Left ventricle myocardium superior (tissue), 1 donor: ENCODE measurements at regions not wholly inside any gene's neighbourhood (a gene's known extent, or its start where the extent isn't known, plus 50 kb on each side); places are given as distances from the start of the nearest gene placed in this dataset.
"Not testable (repeated sequence)": the region's sequence is repeated elsewhere in the genome, so short reads cannot be mapped to it uniquely, and the experiment has no call there.

Source experiments
- ATAC-seq: fragments of 200-7000 bp; cut with Tn5 transposase; one replicate; pipeline ENCODE4 v1.9.1; 2020; ENCODE audit warnings: mild to moderate bottlenecking, moderate library complexity
- DNase-seq: peaks from one replicate; pipeline ENCODE4 v3.0.0-alpha.2; 2020
- intact Hi-C: fragments of 100-400 bp; cut with micrococcal nuclease; formaldehyde crosslinking; loops from one replicate; pipeline ENCODE4 v1.11.0; 2022
- donor health status: DM: no; HTN: yes; CAD: no; lungs with severe emphysema.

DNA sequence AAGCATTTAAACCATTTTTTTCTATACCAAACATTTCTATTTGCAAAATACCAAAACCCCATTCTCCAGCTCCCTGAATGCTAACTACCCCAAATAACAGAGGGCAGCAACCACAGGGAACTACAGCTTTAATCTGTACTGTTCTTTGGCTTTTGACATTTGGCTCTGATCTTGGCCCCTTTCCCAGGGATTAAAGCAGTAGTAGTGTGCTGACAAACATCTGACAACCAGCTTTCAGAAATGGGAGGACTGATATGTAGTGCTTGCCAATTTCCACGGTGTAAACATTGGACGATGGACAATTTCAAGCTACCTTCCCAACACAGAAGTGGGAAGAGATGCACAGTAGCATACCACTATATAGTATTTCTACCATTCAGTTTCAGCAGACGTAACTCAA, 88.4 kb upstream of the TEAD1 start:
- DNase-seq (no peak), ATAC-seq (peak; percentile 87)
- intact Hi-C loops = no loop called here

DNA sequence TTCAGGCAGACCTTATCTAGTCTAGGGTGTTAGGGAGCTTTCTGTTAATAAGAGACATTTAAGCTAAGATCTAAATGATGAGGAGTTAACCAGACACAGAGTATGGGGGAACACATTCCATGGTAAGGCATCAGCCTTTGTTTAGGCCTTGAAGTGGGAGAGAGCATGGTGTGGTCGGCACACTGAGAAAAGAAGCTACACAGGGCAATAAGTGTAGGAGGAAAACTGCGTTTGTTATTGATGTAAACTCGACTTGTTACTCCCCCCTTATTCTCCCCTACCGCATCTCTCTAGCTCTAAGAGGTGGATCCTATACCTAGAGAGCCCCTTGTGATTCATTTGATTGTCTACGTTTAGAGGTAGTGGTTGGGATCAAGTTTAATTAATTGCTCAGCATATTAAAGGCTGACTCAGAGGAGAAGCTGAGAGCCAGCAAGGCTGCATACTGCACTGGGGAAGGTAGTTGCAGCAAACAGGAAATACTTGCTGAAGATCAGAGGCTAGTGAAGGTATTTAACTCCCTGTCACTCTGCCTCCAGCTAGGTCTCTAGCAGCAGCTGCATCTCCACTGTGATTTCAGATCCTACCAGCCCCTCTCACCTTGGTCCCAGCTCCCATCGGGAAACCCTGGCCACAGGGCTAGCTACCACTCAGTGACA, 86.8 kb upstream of the TEAD1 start:
- ATAC-seq = no peak
- DNase-seq = no peak
- intact Hi-C loops = no loop called here

DNA sequence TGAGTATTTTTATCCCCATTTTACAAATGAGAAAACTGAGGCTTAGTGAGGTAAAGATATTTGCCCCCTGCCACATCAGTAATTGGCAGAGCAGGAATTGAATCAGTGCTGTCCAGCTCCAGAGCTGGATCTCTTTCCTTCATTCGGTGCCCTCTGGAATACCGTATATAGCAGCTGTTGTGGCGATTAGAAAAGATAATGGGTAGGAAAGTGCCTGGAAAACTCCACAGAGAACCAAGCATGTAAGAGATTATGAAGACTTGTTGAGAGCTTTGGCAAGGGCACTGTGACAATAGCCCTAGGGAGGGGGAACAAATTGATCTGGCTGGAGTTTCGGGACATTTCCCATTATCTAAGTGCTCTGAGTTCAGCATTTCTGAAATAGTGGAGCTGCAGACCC, 82.5 kb upstream of the TEAD1 start:
- ATAC-seq (peak; percentile 65), DNase-seq (no peak)
- intact Hi-C loops = no loop called here

DNA sequence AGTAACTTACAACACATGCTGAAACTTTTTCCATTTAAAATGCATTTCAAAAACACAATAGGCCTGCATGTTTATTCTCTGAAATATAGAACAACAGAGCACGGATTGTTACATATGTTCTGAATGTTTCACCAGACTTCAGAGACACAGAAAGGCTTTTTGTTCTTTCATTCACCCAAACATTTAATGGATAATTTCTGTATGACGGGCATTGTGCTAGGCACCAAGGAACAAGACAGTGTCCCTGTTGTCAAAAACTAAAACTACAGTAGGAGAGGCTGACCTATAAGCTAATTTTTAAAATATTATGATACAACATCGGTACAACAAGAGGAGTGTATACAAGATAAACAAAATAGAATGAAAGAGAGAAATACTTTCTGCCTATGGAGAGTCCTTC, 81.9 kb upstream of the TEAD1 start:
- DNase-seq (no peak), ATAC-seq (no peak)
- intact Hi-C loops = no loop called here

DNA sequence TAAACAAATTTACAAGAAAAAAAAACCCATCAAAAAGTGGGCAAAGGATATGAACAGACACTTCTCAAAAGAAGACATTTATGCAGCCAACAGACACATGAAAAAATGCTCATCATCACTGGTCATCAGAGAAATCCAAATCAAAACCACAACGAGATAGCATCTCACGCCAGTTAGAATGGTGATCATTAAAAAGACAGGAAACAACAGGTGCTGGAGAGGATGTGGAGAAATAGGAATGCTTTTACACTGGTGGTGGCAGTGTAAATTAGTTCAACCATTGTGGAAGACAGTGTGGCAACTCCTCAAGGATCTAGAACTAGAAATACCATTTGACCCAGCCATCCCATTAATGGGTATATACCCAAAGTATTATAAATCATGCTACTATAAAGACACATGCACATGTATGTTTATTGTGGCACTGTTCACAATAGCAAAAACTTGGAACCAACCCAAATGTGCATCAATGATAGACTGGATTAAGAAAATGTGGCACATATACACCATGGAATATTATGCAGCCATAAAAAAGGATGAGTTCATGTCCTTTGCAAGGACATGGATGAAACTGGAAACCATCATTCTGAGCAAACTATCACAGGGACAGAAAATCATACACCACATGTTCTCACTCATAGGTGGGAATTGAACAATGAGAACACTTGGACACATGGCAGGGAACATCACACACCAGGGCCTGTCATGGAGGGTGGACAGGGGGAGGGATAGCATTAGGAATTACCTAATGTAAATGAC, 79.0 kb upstream of the TEAD1 start:
- DNase-seq, intact Hi-C loops, ATAC-seq: not testable (repeated sequence)

DNA sequence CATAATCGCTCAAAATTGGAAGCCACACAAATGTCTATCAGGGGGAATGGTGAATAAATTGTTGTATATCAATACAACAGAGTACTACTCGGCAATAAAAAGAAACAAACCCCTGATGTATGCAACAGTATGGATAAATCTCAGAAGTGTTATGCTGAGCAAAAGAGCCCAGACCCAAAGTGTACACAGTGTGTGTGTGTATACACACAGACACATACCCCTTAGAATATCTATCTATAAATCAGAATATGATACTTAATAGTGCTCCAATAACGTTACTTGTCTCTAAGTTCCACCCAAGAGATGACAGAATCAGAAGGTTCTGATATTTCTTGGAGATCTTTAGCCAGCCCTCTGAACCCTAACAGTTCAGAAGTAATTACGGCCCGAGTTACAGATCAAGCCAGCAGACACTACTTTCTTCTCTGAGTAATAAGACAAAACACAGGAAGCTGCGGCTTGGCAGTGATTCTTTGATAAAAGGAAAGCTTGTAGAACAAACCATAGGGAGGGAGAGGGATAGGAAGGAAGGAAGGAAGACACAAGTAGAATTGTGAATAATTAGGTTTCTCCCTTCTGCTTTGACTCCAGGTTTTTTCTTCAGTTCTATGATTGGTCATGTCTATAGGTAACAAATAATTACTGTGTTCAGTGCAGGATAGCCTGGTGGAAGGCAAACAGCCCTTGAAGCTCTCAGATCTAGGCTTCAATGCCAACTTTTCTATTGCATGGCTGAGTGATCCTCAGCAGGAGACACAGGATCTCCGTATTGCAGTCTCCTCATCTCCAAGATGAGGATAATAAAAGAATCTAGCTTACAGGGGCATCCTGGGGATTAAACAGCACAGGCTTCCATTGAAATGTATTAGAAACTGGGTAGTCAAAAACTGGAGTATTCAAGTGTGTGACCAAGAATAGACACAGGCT, 75.6 kb upstream of the TEAD1 start:
- intact Hi-C loops = no loop called here
- ATAC-seq = no peak

DNA sequence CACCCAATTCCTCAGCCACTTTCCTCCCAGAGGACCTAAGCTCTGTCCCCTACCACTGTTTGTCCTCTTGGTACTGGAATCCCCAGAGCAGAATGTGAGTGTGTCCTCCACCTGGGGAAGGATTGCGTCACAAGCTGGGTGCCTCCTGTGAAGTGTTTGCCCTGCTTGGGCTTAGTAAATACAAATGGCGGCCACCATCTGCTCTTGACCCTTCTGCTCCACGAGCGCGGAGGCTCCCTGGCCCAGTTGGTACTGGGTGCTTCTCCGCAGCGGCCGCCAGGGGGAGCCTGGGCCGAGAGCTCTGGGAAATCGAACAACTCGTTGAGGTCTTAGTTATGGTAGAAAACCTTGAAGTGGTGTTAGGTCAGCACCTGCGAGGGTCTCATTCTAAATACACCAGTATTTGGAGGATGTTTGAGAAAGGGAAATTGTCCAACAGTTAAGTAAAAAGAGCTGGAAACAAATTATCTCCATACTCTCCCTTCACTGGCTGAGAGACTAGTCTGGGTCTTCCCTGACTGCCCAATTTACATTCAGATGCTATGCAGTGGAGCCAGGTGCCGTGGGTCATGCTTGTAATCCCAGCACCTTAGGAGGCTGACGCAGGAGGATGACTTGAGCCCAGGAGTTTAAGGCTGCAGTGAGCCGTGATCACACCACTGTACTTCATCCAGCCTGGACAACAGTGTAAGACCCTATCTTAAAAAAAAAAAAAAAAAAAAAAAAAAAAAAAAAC, 74.6 kb upstream of the TEAD1 start:
- DNase-seq = peak; percentile 69
- ATAC-seq = peak; percentile 79
- intact Hi-C loops = loop anchor here (5.0 kb wide), 1 partner anchor 293 kb away; no protein-coding TSS in a partner anchor

More for the DNA sequence above, 75.6 kb upstream of the TEAD1 start:
- DNase-seq = no peak

DNA sequence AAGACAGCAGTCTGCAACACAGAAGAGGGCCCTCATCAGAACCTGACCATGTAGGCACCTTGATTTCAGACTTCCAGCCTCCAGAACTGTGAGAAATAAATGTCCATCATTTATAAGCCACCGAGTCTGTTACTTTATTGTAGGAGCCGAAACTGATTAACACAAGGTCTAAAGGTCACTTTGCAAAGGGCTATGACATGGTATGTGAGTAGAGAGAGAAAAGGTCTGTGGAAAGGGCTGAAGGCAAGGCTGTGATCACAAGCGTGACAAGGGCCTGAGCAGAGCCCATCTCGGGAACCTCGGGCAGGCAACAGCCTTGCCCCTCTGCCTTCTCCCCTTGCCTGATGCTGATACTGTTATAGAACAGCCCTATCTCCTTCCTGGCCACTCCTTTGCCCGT, 73.4 kb upstream of the TEAD1 start:
- intact Hi-C loops = loop anchor here (5.0 kb wide), 1 partner anchor 291 kb away; no protein-coding TSS in a partner anchor
- no peak for ATAC-seq

DNA sequence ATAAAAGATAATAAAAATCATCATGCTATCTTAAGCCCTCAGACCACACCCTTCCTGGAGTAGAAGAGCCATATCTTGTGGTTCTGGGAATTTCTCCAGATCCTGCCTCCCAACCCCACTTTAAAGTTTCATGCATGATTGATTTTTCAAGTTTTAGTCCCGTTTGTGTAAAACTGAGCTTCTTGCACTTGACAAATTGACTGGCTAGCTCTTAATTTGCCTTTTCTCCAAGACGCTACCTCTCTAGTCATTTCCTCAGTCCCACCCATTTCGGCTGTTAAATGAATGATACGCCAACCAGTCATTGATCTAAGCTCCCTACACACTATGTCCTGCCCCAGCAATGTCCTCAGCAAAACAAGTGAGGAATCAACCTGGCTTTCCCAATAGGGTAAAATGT, 71.8 kb upstream of the TEAD1 start:
- DNase-seq (no peak), ATAC-seq (no peak)
- intact Hi-C loops = loop anchor here (5.0 kb wide), 1 partner anchor 290 kb away; no protein-coding TSS in a partner anchor

More for the DNA sequence above, 73.4 kb upstream of the TEAD1 start:
- DNase-seq = no peak

DNA sequence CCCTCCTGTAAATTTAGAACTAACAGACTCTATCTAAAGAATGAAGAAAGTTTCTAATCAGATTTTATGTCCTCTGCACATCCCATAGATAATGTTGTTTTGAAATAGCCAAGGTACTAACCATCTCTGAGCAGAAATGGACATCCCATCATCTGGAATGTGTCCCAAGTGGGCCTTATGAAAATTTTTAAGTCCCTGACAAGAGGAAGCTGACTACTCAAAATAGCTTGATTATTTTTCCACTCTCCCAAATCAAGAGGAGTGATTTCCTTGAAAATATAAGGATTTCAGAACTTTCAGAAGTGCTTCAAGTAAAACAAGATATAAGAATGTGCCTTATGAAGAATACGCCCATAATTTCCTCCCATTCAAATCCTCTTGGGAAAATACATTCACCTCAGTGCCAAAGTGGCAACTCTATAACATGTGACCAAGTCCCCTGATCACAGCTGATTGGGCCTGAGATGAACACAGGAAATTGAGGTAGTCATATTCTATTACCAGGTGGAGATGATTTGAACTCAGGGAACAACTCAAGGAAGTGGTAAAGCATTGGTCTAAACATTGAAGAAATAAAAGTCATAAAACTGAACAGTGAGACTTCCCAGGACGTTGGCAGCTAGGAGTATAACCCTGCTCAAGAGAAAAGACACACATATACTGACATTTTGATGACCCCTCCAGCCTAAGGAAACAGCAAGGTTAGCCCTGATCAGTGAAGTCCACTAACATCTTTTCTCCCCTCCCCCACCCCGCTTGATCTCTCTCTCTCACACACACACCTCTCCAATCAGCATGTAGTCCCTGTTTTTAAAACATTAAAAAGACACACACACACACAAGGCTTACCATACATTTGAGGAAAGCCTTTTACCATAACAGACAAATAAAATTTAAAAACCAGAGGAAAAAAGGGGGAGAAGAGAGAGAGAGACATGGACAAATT, 70.8 kb upstream of the TEAD1 start:
- DNase-seq (no peak), ATAC-seq (peak; percentile 37)
- intact Hi-C loops = loop anchor here (5.0 kb wide), 1 partner anchor 289 kb away; no protein-coding TSS in a partner anchor

DNA sequence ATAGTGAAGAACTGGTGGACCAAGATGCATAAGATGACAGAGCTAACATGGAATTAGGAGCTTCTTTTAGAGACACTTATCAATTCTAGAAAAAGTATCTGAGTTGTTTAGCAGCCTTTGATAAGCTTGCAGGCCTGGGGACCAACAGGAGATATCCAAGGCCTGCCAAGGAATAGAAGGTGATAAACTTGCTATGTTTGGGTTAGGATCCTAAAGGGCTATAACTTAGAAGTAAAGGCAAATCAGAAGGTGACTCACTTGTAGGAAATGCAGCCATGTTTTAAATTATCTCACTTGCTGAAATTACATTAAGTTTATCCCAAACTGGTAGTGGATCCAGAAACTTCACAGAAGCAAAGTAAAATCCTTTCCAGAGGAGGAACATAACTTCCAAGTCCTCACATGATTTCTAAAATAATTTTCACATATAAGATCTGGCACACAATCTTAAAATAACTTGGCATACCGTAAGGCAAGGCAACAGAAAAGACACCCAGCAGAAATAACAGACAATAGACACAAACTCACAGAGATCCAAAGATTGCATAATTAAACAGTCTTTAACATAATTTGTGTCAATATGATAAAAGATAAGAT, 69.6 kb upstream of the TEAD1 start:
- intact Hi-C loops = loop anchor here (5.0 kb wide), 1 partner anchor 288 kb away; no protein-coding TSS in a partner anchor
- ATAC-seq (no peak), DNase-seq (no peak)

DNA sequence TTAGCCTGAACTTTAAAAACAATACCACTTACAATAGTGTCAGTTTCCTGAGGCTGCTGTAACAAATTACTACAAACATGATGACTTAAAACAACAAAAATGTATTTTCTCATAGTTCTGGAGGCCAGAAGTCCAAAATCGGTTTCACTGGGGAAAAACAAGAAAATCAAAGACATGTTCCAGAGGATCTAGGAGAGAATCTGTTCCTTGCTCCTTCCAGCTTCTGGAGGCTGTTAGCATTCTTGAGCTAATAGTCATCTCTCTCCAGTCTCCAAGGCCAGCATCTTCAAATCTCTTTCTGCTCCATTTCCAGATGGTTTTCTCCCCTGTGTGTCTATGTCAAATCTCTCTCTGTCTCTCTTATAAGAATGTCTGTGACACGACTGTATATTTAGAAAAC, 67.6 kb upstream of the TEAD1 start:
- intact Hi-C loops = no loop called here
- no peak for ATAC-seq
- no peak for DNase-seq

DNA sequence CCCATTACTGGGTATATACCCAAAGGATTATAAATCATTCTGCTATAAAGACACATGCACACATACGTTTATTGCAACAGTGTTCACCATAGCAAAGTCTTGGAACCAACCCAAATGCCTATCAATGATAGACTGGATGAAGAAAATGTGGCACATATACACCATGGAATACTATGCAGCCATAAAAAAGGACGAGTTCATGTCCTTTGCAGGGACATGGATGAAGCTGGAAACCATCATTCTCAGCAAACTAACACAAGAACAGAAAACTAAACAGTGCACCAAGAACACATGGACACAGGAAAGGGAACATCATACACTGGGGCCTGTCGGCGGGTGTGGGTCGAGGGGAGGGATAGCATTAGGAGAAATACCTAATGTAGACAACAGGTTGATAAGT, 65.5 kb upstream of the TEAD1 start:
- ATAC-seq, DNase-seq, intact Hi-C loops: not testable (repeated sequence)

DNA sequence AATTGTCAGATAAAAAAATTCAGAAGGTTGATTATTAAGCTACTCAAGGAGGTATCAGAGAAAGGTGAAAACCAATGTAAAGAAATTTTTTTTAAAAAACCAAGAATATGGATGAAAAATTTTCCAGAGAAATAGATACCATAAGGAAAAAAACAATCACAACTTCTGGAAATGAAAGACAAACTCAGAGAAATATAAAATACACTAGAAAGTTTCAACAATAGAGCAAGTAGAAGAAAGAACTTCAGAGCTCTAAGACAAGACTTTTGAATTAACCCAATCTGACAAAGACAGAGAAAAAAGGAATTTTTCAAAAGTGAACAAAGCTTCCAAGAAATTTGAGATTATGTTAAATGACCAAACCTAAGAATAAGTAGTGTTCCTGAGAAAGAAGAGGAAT, 62.9 kb upstream of the TEAD1 start:
- intact Hi-C loops = no loop called here
- DNase-seq = no peak
- no peak for ATAC-seq

DNA sequence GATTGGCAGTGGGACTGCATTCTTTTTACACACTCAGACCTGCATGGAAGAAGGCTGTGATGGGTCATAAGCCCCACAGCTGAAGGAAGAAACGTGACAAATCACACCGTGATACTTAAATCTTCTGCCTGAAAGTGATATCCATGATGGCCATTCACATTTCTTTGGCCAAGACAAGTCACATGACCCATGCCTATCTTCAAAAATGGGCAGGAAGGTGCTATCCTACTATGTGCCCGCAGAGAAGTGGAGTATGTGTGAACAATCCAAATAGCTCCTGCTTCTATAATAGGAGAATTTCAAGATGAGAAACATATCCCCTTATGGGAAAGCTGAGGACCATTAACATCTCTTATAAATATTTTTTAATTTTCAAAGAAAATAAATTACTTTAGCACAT, 56.6 kb upstream of the TEAD1 start:
- intact Hi-C loops = no loop called here
- no peak for DNase-seq
- no peak for ATAC-seq

DNA sequence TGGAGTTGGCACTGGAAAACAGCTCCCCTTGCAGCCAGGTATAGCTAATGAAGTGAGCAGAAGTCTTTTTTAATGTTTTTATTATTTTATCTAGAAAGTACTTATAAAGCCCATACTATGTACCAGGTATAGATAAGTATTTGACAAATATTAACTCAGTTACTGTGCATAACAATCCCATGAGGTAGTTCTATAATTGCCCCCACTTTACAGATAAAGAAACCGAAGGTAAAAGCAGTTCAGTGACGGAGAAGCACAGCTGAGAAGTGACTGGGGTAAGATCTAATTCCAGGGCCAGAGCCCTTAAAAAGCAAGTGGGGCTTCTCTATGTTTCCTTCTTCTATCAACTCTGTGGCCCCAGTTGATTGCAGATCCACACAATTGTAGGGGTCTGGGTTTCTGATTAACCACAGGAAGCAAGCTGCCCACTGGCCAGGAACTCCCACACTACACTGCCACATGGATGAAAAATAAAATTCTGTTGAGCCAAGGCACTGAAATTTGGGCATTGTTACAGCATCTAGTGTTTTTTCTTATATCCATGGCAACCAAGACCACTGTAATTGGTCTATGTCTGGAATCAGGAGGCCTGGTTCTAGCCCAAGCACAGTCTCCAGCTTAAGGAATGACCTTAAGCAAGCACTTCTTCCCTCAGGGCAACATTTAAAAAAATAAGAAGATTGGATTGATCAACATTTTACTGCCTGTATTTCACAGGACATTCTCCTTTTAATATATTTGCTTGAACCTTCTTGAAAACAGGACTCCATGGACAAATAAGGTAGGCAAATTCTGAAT, 55.3 kb upstream of the TEAD1 start:
- intact Hi-C loops = no loop called here
- DNase-seq (no peak), ATAC-seq (no peak)

DNA sequence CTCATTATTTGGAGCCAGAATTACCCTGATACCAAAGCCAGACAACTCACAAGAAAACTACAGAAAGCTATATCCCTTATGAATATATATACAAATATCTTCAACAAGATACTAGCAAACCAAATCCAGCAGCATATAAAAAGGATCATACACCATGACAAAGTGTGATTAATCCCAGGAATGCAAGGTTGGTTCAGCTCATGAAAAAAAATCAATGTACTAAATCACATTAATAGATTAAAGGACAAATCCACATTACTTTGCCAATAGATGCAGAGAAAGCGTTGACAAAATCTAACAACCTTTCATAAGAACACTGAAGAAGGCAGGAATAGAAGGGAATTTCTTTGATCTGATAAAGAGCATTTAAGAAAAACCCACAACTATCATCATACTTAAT, 50.4 kb upstream of the TEAD1 start:
- intact Hi-C loops = no loop called here
- ATAC-seq = no peak
- DNase-seq = no peak
